Gastrocnemius medialis (tissue), 4 donors: ENCODE measurements at regions not wholly inside any gene's neighbourhood (a gene's known extent, or its start where the extent isn't known, plus 50 kb on each side); places are given as distances from the start of the nearest gene placed in this dataset.

Experiments
- POLR2A ChIP-seq, 2 donors: fragments of 450-650 bp; IDR thresholded peaks; one replicate each; pipeline ENCODE4 v1.6.1; 2017; ENCODE audit warnings: antibody characterized with exemption in 2 of 2, mild to moderate bottlenecking in 2 of 2, moderate library complexity in 2 of 2
- TF ChIP-seq, protein P1 (sequence below), 5 experiments: fragments of 450-650 bp in 3 of 5; fragments of 200-600 bp in 2 of 5; sonication (generic) in 2 of 5; IDR thresholded peaks in 4 of 5; conservative IDR thresholded peaks in 1 of 5; 1 replicate in 4 of 5; 2 replicates in 1 of 5; pipeline ENCODE4 v1.5.1; 2016 to 2019; ENCODE audit warnings: antibody characterized with exemption in 5 of 5, mild to moderate bottlenecking in 3 of 5, moderate library complexity in 3 of 5

DNA sequence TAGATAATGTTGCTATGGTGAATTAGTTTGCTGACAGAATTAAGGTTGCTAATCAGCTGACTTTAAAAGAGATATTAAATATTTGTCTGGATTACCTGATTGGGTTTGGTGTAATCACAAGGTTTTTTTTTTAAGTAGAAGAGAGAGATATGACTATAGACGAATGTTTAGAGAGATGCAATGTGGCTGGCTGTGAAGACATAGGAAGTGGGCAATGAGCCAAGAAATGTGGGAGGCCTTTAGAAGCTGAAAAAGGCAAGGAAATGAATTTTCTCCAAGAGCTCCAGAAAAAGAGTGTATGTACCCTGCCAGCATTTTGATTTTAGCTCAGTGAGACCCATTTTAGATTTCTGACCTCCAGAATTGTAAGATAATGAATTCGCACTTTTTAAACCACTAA is 598.3 kb downstream of the PKHD1 start:
- TF ChIP-seq, protein P1, sequence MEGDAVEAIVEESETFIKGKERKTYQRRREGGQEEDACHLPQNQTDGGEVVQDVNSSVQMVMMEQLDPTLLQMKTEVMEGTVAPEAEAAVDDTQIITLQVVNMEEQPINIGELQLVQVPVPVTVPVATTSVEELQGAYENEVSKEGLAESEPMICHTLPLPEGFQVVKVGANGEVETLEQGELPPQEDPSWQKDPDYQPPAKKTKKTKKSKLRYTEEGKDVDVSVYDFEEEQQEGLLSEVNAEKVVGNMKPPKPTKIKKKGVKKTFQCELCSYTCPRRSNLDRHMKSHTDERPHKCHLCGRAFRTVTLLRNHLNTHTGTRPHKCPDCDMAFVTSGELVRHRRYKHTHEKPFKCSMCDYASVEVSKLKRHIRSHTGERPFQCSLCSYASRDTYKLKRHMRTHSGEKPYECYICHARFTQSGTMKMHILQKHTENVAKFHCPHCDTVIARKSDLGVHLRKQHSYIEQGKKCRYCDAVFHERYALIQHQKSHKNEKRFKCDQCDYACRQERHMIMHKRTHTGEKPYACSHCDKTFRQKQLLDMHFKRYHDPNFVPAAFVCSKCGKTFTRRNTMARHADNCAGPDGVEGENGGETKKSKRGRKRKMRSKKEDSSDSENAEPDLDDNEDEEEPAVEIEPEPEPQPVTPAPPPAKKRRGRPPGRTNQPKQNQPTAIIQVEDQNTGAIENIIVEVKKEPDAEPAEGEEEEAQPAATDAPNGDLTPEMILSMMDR (IDR thresholded peaks at IDR 0.05 in 4 of 5, conservative IDR thresholded peaks at IDR 0.05 in 1 of 5) = no peak
- TF ChIP-seq POLR2A (IDR thresholded peaks at IDR 0.05) = no peak
